ENCODE measurements at regions not wholly inside any gene's neighbourhood (a gene's known extent, or its start where the extent isn't known, plus 50 kb on each side); places are given as distances from the start of the nearest gene placed in this dataset.

GRCh38 chr21:24200052-24200451 lies 1407.2 kb downstream of the MRPL39 start:
- no peak for DNase-seq
- Histone ChIP-seq H3K36me3 (no peaks in the 10 kb centered on the region), H3K4me3 (no peak overlapping the region), H3K9me3 (no peaks in the 10 kb centered on the region), H3K4me1 (no peaks in the 10 kb centered on the region), H3K27me3 (no peaks in the 10 kb centered on the region), H3K27ac (no peak overlapping the region)
- in situ Hi-C loops (cut with MboI; ENCODE audit: low pct_ligation_motif_present in 1 of 4, low pct_unique_long_range_greater_than_20kb in 1 of 4, low sequenced_read_pairs in 3 of 4) (no loop called here), intact Hi-C loops (cut with DNase I; ENCODE audit: low total_unique reads) (no loop called here)
- no peak for TF ChIP-seq EP300 (IDR thresholded peaks at IDR 0.05; ENCODE audit: low read depth)
- TF ChIP-seq, protein P1, sequence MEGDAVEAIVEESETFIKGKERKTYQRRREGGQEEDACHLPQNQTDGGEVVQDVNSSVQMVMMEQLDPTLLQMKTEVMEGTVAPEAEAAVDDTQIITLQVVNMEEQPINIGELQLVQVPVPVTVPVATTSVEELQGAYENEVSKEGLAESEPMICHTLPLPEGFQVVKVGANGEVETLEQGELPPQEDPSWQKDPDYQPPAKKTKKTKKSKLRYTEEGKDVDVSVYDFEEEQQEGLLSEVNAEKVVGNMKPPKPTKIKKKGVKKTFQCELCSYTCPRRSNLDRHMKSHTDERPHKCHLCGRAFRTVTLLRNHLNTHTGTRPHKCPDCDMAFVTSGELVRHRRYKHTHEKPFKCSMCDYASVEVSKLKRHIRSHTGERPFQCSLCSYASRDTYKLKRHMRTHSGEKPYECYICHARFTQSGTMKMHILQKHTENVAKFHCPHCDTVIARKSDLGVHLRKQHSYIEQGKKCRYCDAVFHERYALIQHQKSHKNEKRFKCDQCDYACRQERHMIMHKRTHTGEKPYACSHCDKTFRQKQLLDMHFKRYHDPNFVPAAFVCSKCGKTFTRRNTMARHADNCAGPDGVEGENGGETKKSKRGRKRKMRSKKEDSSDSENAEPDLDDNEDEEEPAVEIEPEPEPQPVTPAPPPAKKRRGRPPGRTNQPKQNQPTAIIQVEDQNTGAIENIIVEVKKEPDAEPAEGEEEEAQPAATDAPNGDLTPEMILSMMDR (IDR thresholded peaks at IDR 0.05) = no peak
- 84 to 88% methylated on average over 2 of the region's 2 CpGs for WGBS, 2 donors (ENCODE audit: low coverage in 1 of 2)

DNA sequence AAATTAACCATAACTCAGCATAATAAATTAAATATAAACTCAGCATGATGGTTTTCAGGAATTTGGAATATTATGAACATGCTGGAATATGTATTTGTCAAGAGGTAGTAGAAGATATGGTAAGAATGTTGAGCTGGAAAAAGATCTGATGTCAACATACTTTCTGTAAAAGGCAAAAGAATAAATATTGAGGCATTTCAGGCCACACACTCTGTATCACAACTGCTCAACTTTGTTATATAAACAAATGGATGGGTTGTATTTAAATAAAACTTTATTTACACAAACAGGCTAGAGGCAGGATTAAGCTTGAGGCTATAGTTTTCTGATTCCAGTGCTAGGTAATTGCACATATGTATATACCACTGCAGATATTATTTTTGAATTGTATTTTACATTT lies 1409.4 kb downstream of the MRPL39 start:
- Histone ChIP-seq H3K27me3 (no peaks in the 10 kb centered on the region), H3K9me3 (no peaks in the 10 kb centered on the region), H3K36me3 (no peaks in the 10 kb centered on the region), H3K4me3 (no peak overlapping the region), H3K27ac (no peak overlapping the region), H3K4me1 (no peaks in the 10 kb centered on the region)
- in situ Hi-C loops (cut with MboI; ENCODE audit: low pct_ligation_motif_present in 1 of 4, low pct_unique_long_range_greater_than_20kb in 1 of 4, low sequenced_read_pairs in 3 of 4) = loop anchor here in 1 of 4 donors (25.0 kb wide), 1 partner anchor 89 kb away; no protein-coding TSS in a partner anchor
- TF ChIP-seq POLR2AphosphoS5 (IDR thresholded peaks at IDR 0.05) (no peak), EP300 (IDR thresholded peaks at IDR 0.05; ENCODE audit: low read depth) (no peak), POLR2A (IDR thresholded peaks at IDR 0.05) (no peak)
- TF ChIP-seq, protein P1 (IDR thresholded peaks at IDR 0.05) = no peak
- no peak for DNase-seq
- intact Hi-C loops (cut with DNase I; ENCODE audit: low total_unique reads) = no loop called here

GRCh38 chr21:24197132-24197643 lies 1410.1 kb downstream of the MRPL39 start:
- Histone ChIP-seq H3K4me1 (no peaks in the 10 kb centered on the region), H3K27me3 (no peaks in the 10 kb centered on the region), H3K27ac (no peak overlapping the region), H3K36me3 (no peaks in the 10 kb centered on the region), H3K4me3 (no peak overlapping the region), H3K9me3 (no peaks in the 10 kb centered on the region)
- WGBS, 2 donors (ENCODE audit: low coverage in 1 of 2) = 73 to 75% methylated on average over 5 of the region's 5 CpGs
- no peak for DNase-seq
- in situ Hi-C loops (cut with MboI; ENCODE audit: low pct_ligation_motif_present in 1 of 4, low pct_unique_long_range_greater_than_20kb in 1 of 4, low sequenced_read_pairs in 3 of 4) (loop anchor here in 1 of 4 donors (25.0 kb wide), 1 partner anchor 90 kb away; no protein-coding TSS in a partner anchor), intact Hi-C loops (cut with DNase I; ENCODE audit: low total_unique reads) (no loop called here)
- TF ChIP-seq, protein P1 (IDR thresholded peaks at IDR 0.05) = no peak
- TF ChIP-seq EP300 (IDR thresholded peaks at IDR 0.05; ENCODE audit: low read depth) = no peak
- TF ChIP-seq POLR2AphosphoS5 (IDR thresholded peaks at IDR 0.05) = no peak

DNA sequence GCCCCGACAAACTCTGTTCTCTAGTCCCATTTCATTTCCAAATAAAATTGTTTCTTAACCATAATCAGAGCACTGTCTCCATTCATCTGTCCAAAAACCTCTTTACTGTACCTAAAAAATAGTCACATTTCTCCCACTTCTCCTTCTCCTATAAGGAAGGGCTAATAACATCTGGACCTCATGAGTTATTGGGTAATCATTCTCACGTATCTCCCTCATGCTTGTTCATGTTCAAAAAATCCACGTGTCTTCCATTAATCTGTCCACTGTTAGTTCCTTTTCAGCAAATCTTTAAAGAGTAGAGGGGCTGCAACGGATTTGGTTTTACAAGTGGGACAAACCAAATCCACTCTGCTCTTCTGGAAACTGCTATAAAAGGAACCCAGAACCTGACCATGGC lies 1418.8 kb downstream of the MRPL39 start:
- Histone ChIP-seq H3K4me3 (no peak overlapping the region), H3K4me1 (no peaks in the 10 kb centered on the region), H3K27ac (no peak overlapping the region), H3K27me3 (no peaks in the 10 kb centered on the region), H3K9me3 (no peaks in the 10 kb centered on the region), H3K36me3 (no peaks in the 10 kb centered on the region)
- 55 to 63% methylated on average over 4 of the region's 4 CpGs for WGBS, 2 donors (ENCODE audit: low coverage in 1 of 2)
- intact Hi-C loops (cut with DNase I; ENCODE audit: low total_unique reads) = no loop called here
- DNase-seq = no peak
- in situ Hi-C loops (cut with MboI; ENCODE audit: low pct_ligation_motif_present in 1 of 4, low pct_unique_long_range_greater_than_20kb in 1 of 4, low sequenced_read_pairs in 3 of 4) = loop anchor here in 1 of 4 donors (25.0 kb wide), 1 partner anchor 99 kb away; no protein-coding TSS in a partner anchor
- TF ChIP-seq POLR2AphosphoS5 (IDR thresholded peaks at IDR 0.05) (no peak), POLR2A (IDR thresholded peaks at IDR 0.05) (no peak), EP300 (IDR thresholded peaks at IDR 0.05; ENCODE audit: low read depth) (no peak)
- TF ChIP-seq, protein P1 (IDR thresholded peaks at IDR 0.05) = no peak

Measured in transverse colon (tissue), 4 donors.